ENCODE measurements at regions not wholly inside any gene's neighbourhood (a gene's known extent, or its start where the extent isn't known, plus 50 kb on each side); places are given as distances from the start of the nearest gene placed in this dataset.

GRCh38 chr2:2942906-2943305 lies 434.7 kb downstream of the EIPR1 start:
- Histone ChIP-seq H3K23ac (ENCODE audit: low read depth, low read length) (no peak overlapping the region), H2BK120ac (ENCODE audit: low read depth, low read length) (no peak overlapping the region), H3K56ac (ENCODE audit: extremely low read depth, insufficient read depth, low read length) (no peak overlapping the region), H4K8ac (ENCODE audit: low read depth in 2 of 2, low read length in 2 of 2) (no peak overlapping the region), H2AFZ (replicated peaks; ENCODE audit: low read length, poor library complexity) (no peak overlapping the region), H3K18ac (ENCODE audit: low read depth, low read length) (no peak overlapping the region), H3K9me1 (ENCODE audit: insufficient read depth, low read length) (no peaks in the 10 kb centered on the region), H3K4me3 (ENCODE audit: insufficient read depth, low read depth, low read length) (no peak overlapping the region), H3K27ac (ENCODE audit: insufficient read depth, low read length) (no peak overlapping the region), H2BK15ac (ENCODE audit: low read depth, low read length) (no peak overlapping the region), H4K5ac (ENCODE audit: low read depth, low read length) (no peak overlapping the region), H2BK5ac (ENCODE audit: low read depth, low read length, poor library complexity, severe bottlenecking) (no peak overlapping the region), H3K14ac (replicated peaks; ENCODE audit: low read depth, low read length) (no peak overlapping the region), H3K79me1 (ENCODE audit: low read depth in 1 of 2, low read length in 2 of 2) (no peaks in the 10 kb centered on the region), H3K9ac (ENCODE audit: low read depth, low read length) (no peak overlapping the region), H3K4me2 (ENCODE audit: low read depth, low read length) (no peak overlapping the region), H4K91ac (ENCODE audit: insufficient read depth, low read depth, low read length) (no peak overlapping the region), H2BK20ac (ENCODE audit: low read depth, low read length) (no peak overlapping the region), H3K27me3 (ENCODE audit: control insufficient read depth, insufficient read depth, low read length) (no peaks in the 10 kb centered on the region), H3K9me3 (ENCODE audit: control insufficient read depth, insufficient read depth, low read length) (peaks cover 44% of the 10 kb centered on the region), H2AK5ac (ENCODE audit: low read depth, low read length) (no peak overlapping the region), H3K36me3 (ENCODE audit: control insufficient read depth, insufficient read depth, low read length) (no peaks in the 10 kb centered on the region), H3K4me1 (ENCODE audit: control insufficient read depth, insufficient read depth, low read length) (no peaks in the 10 kb centered on the region), H2AK9ac (replicated peaks; ENCODE audit: low read depth, low read length, poor library complexity) (no peak overlapping the region), H3K4ac (ENCODE audit: low read depth, low read length) (no peak overlapping the region), H4K20me1 (ENCODE audit: insufficient read depth, low read length) (no peaks in the 10 kb centered on the region)
- ATAC-seq (ENCODE audit: low read depth) (no peak), DNase-seq (no peak)
- CTCF ChIA-PET = interaction anchor here (0.6 kb wide), 1 partner anchor 1130 kb away, joined by 3 read pairs; no protein-coding TSS in a partner anchor
- dilution Hi-C loops (cut with HindIII; ENCODE audit: low sequenced_read_pairs, unreplicated experiment) (no loop called here), intact Hi-C loops (cut with micrococcal nuclease) (no loop called here), in situ Hi-C loops (cut with MboI; ENCODE audit: low sequenced_read_pairs) (no loop called here)
- 0% methylated on average over 1 of the region's 4 CpGs; no CpG with 5 or more reads in 1 of the 2 experiments for WGBS, 2 experiments (ENCODE audit: extremely low coverage in 2 of 2, insufficient read length in 1 of 2)
- POLR2A ChIA-PET (ENCODE audit: unreplicated experiment) = no interaction called here
- no TSS peak for BruUV-seq (replicated peaks)
- no peak for TF ChIP-seq MAZ (IDR thresholded peaks at IDR 0.05; ENCODE audit: borderline replicate concordance, low read depth, low read length)
- TF ChIP-seq SMC3 (IDR thresholded peaks at IDR 0.05; ENCODE audit: low read depth, low read length) = no peak
- TF ChIP-seq ELK1 (IDR thresholded peaks at IDR 0.05; ENCODE audit: borderline replicate concordance, low read depth, low read length) = no peak
- no peak for TF ChIP-seq CHD1 (IDR thresholded peaks at IDR 0.05; ENCODE audit: low read depth, low read length)
- TF ChIP-seq FOS (IDR thresholded peaks at IDR 0.05; ENCODE audit: low read depth, low read length) = no peak
- TF ChIP-seq, protein P1, sequence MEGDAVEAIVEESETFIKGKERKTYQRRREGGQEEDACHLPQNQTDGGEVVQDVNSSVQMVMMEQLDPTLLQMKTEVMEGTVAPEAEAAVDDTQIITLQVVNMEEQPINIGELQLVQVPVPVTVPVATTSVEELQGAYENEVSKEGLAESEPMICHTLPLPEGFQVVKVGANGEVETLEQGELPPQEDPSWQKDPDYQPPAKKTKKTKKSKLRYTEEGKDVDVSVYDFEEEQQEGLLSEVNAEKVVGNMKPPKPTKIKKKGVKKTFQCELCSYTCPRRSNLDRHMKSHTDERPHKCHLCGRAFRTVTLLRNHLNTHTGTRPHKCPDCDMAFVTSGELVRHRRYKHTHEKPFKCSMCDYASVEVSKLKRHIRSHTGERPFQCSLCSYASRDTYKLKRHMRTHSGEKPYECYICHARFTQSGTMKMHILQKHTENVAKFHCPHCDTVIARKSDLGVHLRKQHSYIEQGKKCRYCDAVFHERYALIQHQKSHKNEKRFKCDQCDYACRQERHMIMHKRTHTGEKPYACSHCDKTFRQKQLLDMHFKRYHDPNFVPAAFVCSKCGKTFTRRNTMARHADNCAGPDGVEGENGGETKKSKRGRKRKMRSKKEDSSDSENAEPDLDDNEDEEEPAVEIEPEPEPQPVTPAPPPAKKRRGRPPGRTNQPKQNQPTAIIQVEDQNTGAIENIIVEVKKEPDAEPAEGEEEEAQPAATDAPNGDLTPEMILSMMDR (conservative IDR thresholded peaks at IDR 0.05; ENCODE audit: low read depth, low read length) = no peak
- TF ChIP-seq MXI1 (IDR thresholded peaks at IDR 0.05; ENCODE audit: borderline replicate concordance, low read depth, low read length) = no peak
